Common myeloid progenitor, CD34-positive (primary cell): ENCODE measurements at regions not wholly inside any gene's neighbourhood (a gene's known extent, or its start where the extent isn't known, plus 50 kb on each side); places are given as distances from the start of the nearest gene placed in this dataset.

ENCODE experiments used
- CTCF ChIA-PET: fragments of 350-600 bp; sonication (Branson Sonifier 250); formaldehyde crosslinking; loops from one replicate; lab custom pipeline; 2021; ENCODE audit warnings: antibody characterized with exemption; lab: Charles Lee
- POLR2A ChIA-PET: fragments of 350-600 bp; sonication (Branson Sonifier 250); formaldehyde crosslinking; loops from one replicate; lab custom pipeline; 2021; ENCODE audit warnings: antibody characterized with exemption; lab: Charles Lee
- DNase-seq, 3 donors: peaks; one replicate each; pipeline versions ENCODE4 v3.0.0 to v3.0.0-alpha.2; 2013
- H3K27ac ChIP-seq, 2 experiments: 1 replicate in 1 of 2; 2 replicates in 1 of 2; pipeline ENCODE4 v1.7.0; 2013; ENCODE audit warnings: inconsistent platforms in 2 of 2, low read length in 2 of 2, mild to moderate bottlenecking in 2 of 2, low read depth in 1 of 2, moderate library complexity in 1 of 2; ENCODE audit not compliant: severe bottlenecking in 2 of 2, insufficient read depth in 1 of 2, poor library complexity in 1 of 2
- H3K27me3 ChIP-seq, 5 experiments: replicated peaks in 2 of 5; 1 replicate in 3 of 5; 2 replicates in 2 of 5; pipeline versions ENCODE4 v1.6.1 to v1.7.0; 2013; ENCODE audit warnings: low read length in 4 of 5, mild to moderate bottlenecking in 2 of 5, moderate library complexity in 2 of 5, inconsistent platforms in 1 of 5; ENCODE audit not compliant: insufficient read depth in 5 of 5, control insufficient read depth in 4 of 5
- H3K36me3 ChIP-seq, 4 experiments: 1 replicate in 2 of 4; 2 replicates in 2 of 4; pipeline versions ENCODE4 v1.6.1 to v1.7.0; 2013; ENCODE audit warnings: low read length in 3 of 4, control low read depth in 1 of 4, mild to moderate bottlenecking in 1 of 4; ENCODE audit not compliant: control insufficient read depth in 4 of 4, insufficient read depth in 4 of 4
- H3K4me1 ChIP-seq, 4 experiments: 1 replicate in 3 of 4; 2 replicates in 1 of 4; pipeline versions ENCODE4 v1.6.1 to v1.7.1; 2013; ENCODE audit warnings: low read length in 3 of 4, mild to moderate bottlenecking in 3 of 4, control low read depth in 1 of 4, inconsistent platforms in 1 of 4, moderate library complexity in 1 of 4; ENCODE audit not compliant: control insufficient read depth in 4 of 4, insufficient read depth in 4 of 4; ENCODE audit errors: control extremely low read depth in 1 of 4
- H3K4me3 ChIP-seq, 7 experiments: 1 replicate in 4 of 7; 2 replicates in 3 of 7; pipeline versions ENCODE4 v1.5.1 to v1.7.0; 2013; ENCODE audit warnings: mild to moderate bottlenecking in 7 of 7, low read length in 6 of 7, moderate library complexity in 6 of 7, inconsistent platforms in 2 of 7, low read depth in 2 of 7, control low read depth in 1 of 7; ENCODE audit not compliant: insufficient read depth in 4 of 7, control insufficient read depth in 1 of 7; ENCODE audit errors: extremely low read depth in 1 of 7
- H3K9me3 ChIP-seq, 5 experiments: 1 replicate in 4 of 5; 2 replicates in 1 of 5; pipeline versions ENCODE4 v1.6.1 to v1.7.1; 2013; ENCODE audit warnings: low read length in 4 of 5, mild to moderate bottlenecking in 2 of 5, inconsistent platforms in 1 of 5, low read depth in 1 of 5, moderate library complexity in 1 of 5; ENCODE audit not compliant: control insufficient read depth in 4 of 5, insufficient read depth in 2 of 5; ENCODE audit errors: control extremely low read depth in 1 of 5
- WGBS: methylation state at CpG from one replicate; pipeline ENCODE4 v1.1.5; 2013; ENCODE audit not compliant: insufficient coverage; 5-methylcytosine and 5-hydroxymethylcytosine counted together

DNA sequence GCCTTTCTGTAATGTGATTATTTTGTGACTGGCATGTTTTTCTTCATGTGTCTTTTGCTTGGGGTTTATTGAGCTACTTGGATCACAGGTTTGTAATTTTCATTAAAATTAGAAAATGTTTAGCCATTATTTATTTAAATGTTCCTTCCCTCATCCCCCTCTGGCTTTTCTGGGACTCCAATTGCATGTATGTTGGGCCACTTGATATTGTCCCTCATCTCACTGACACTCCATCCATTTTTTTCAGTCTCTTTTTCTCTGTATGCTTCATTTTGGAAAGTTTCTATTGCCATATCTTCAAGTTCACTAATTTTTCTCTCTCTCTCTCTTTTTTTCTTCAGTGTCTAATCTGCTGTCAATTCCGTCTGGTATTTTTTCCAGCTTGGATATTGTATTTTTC is 390.1 kb downstream of the PRDM2 start:
- H3K27ac ChIP-seq = no peak overlapping the region
- H3K27me3 ChIP-seq = peaks cover 0 to 2% (median 0%) of the 10 kb centered on the region in 5 experiments
- POLR2A ChIA-PET = no interaction called here
- CTCF ChIA-PET = interaction anchor here (0.7 to 0.9 kb wide), 2 partner anchors 23 to 34 kb away, joined by 3 read pairs; no protein-coding TSS in a partner anchor
- no CpG with 5 or more reads among the region's 1 CpG for WGBS
- H3K4me3 ChIP-seq = no peak overlapping the region
- H3K36me3 ChIP-seq = no peaks in the 10 kb centered on the region
- no peaks in the 10 kb centered on the region for H3K4me1 ChIP-seq
- peaks cover 0 to 6% (median 2%) of the 10 kb centered on the region in 5 experiments for H3K9me3 ChIP-seq
- DNase-seq = peak in 1 of 3 donors; percentile 1

DNA sequence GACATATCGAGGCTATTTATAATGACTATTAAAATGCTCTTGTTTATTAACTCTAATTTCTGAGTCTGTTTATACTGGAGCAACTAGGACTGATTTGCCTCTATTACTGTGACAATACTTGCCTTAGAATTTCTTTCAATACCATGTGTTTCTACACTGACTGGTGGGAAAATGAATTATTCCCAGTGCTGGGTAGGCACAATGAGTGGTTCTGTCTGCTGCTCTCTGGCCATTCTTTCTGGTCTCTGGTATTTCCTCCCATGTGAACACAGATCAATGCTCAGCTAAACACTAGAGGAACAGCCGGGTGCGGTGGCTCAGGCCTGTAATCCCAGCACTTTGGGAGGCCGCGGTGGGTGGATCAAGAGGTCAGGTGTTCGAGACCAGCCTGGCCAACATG is 390.5 kb downstream of the PRDM2 start:
- no peak for DNase-seq
- Histone ChIP-seq H3K9me3 (peaks cover 0 to 6% (median 2%) of the 10 kb centered on the region in 5 experiments), H3K27me3 (peaks cover 0 to 2% (median 2%) of the 10 kb centered on the region in 5 experiments), H3K4me3 (no peak overlapping the region), H3K36me3 (no peaks in the 10 kb centered on the region), H3K27ac (no peak overlapping the region), H3K4me1 (no peaks in the 10 kb centered on the region)
- 90% methylated on average over 2 of the region's 6 CpGs for WGBS
- CTCF ChIA-PET = interaction anchor here (0.7 to 0.9 kb wide), 2 partner anchors 23 to 34 kb away, joined by 3 read pairs; no protein-coding TSS in a partner anchor
- POLR2A ChIA-PET = no interaction called here

DNA sequence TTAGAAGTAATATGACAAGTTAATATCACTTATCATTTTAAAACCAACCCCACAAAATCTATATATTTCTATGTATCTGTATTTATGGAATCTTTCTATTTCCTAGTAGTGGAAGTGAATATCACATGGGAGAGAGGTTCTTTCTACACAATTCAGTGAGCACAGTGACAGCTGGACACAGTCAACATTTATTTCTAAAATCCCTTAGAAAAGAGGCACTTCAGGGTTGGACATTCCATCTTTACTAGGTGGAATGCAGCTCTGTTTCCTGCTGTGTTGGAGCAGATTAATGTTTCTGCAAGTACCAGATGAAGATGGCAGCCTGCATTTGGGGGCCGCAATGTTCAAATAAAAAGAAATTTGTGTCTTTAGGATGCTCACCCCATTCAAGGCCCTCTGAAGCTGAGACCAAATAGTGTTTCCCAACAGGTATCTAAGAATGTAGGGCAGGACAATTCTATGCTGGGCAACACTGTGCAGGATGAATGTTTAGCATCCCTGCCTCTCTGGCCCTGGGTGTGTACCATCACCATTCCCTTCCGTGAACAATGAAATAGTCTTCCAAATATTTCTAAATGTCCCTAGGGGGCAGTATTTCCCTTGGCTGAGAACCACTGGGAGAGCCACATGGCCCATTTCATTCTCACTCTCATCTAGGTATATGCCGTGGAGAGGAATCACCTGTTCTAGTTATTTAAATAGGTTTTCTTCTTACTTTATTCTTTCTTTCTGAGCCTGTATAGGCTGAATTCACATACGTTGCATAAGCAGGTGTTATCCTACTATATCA is 394.8 kb downstream of the PRDM2 start:
- no peaks in the 10 kb centered on the region for H3K36me3 ChIP-seq
- DNase-seq = peak in 2 of 3 donors; percentile 3 to 13
- H3K4me3 ChIP-seq = no peak overlapping the region
- H3K27ac ChIP-seq = no peak overlapping the region
- ChIA-PET POLR2A (no interaction called here), CTCF (interaction anchor here (0.9 kb wide), 1 partner anchor 13 kb away, joined by 3 read pairs; no protein-coding TSS in a partner anchor)
- peaks cover 0 to 9% (median 2%) of the 10 kb centered on the region in 5 experiments for H3K9me3 ChIP-seq
- no peaks in the 10 kb centered on the region for H3K4me1 ChIP-seq
- peaks cover 0 to 10% (median 2%) of the 10 kb centered on the region in 5 experiments for H3K27me3 ChIP-seq
- WGBS = 61% methylated on average over 3 of the region's 4 CpGs

DNA sequence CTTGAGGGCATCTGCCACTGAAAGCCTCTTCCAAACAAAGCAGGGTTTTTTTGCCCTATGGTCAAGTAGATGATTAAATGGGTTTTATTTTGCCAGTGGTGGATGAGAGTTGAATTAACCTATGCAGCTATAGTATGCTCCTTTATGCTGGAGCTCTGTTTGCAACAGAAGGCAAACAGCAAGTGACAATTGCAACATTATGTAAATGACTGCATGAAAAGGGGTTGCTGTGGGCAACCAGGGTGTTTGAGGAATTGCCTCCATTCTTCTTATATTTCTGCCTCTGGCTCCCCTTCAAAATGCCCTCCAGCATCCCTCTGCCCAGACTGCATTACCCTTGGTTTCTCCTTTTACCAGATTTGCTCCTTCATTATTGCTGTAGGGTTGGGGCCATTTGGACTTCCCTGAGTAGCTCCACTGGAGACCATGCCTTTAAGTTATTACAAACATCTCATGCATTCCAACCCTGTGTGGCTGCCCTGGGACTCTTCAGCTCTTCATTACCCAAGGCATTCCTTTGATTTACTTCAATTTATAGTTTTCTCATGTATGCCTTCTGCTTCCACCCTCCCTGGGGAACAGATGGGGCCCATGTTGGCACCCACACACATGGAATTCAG is 398.4 kb downstream of the PRDM2 start:
- no peak overlapping the region for H3K27ac ChIP-seq
- H3K4me1 ChIP-seq = no peaks in the 10 kb centered on the region
- peaks cover 0 to 3% (median 0%) of the 10 kb centered on the region in 5 experiments for H3K9me3 ChIP-seq
- H3K36me3 ChIP-seq = no peaks in the 10 kb centered on the region
- no peak overlapping the region for H3K4me3 ChIP-seq
- POLR2A ChIA-PET = no interaction called here
- no peak for DNase-seq
- CTCF ChIA-PET = no interaction called here
- peaks cover 0 to 10% (median 3%) of the 10 kb centered on the region in 5 experiments for H3K27me3 ChIP-seq

DNA sequence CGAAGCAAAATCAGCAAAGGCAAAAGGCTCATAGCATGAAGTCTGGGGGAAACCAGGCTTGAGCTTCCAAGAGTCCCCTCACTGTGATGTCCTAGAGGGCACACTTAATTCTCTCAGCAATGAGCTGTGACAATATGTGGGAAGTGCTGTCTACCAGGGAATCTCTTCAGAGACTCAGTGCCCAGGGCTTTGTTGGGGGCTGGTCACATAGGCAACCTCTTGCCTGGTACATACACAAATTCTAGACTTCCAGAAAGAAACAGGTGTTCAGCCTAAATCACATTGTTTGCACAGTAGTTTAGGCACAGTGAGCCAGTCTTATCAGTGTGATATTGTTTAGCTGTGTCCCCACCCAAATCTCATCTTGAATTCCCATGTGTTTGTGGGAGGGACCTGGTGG is 400.5 kb downstream of the PRDM2 start:
- no peak overlapping the region for H3K4me3 ChIP-seq
- H3K27me3 ChIP-seq = peaks cover 0 to 17% (median 3%) of the 10 kb centered on the region in 5 experiments
- no peaks in the 10 kb centered on the region for H3K4me1 ChIP-seq
- WGBS = 88% methylated on average over 1 of the region's 1 CpG
- no peak for DNase-seq
- H3K36me3 ChIP-seq = no peaks in the 10 kb centered on the region
- no peak overlapping the region for H3K27ac ChIP-seq
- peaks cover 0 to 7% (median 0%) of the 10 kb centered on the region in 5 experiments for H3K9me3 ChIP-seq
- ChIA-PET POLR2A (no interaction called here), CTCF (no interaction called here)

DNA sequence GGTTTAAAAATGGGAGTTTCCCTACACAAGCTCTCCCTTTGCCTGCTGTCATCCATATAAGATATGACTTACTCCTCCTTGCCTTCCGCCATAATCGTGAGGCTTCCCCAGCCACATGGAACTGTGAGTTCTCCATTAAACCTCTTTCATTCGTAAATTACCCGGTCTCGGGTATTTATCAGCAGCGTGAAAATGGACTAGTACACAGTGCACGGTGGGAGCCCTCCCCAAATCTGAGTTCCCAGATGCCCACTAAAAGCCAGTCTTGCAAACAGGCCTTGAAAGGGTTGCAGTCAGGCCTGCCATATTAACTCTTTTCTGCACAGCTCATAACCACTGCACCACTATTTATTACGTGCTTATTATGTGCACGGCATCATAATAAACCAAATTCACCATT is 400.9 kb downstream of the PRDM2 start:
- CTCF ChIA-PET = no interaction called here
- no peak overlapping the region for H3K27ac ChIP-seq
- H3K4me3 ChIP-seq = no peak overlapping the region
- POLR2A ChIA-PET = no interaction called here
- WGBS = 93% methylated on average over 6 of the region's 9 CpGs
- no peaks in the 10 kb centered on the region for H3K36me3 ChIP-seq
- peaks cover 0 to 7% (median 0%) of the 10 kb centered on the region in 5 experiments for H3K9me3 ChIP-seq
- no peaks in the 10 kb centered on the region for H3K4me1 ChIP-seq
- peaks cover 0 to 17% (median 3%) of the 10 kb centered on the region in 5 experiments for H3K27me3 ChIP-seq
- no peak for DNase-seq

DNA sequence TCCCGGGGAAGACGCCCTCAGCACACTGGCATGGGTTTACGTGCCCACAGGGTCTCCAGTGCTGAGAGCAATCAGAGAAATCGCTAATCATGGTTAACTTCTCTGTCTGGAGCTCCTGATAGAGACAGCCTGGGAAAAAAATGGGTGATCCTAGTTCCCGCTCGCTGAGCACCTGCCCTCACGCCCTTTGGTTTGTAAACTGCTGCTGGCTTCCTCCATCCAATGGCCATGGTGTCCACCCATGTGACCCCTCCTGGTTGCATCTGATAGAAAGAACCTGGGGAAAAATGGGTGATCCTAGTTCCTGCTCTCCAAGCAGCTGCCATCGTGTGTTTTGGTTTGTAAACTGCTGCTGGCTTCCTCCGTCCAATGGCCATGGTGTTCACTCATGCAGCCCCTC is 402.2 kb downstream of the PRDM2 start:
- Histone ChIP-seq H3K4me1 (no peaks in the 10 kb centered on the region), H3K36me3 (no peaks in the 10 kb centered on the region), H3K27ac (no peak overlapping the region), H3K9me3 (peaks cover 0 to 5% (median 0%) of the 10 kb centered on the region in 5 experiments), H3K4me3 (no peak overlapping the region), H3K27me3 (peaks cover 0 to 18% (median 3%) of the 10 kb centered on the region in 5 experiments)
- no peak for DNase-seq
- WGBS = 94% methylated on average over 9 of the region's 9 CpGs
- ChIA-PET CTCF (no interaction called here), POLR2A (no interaction called here)
